NCI-H460 (cell line): ENCODE measurements at regions not wholly inside any gene's neighbourhood (a gene's known extent, or its start where the extent isn't known, plus 50 kb on each side); places are given as distances from the start of the nearest gene placed in this dataset.

Source experiments
- DNase-seq: peaks from one replicate; pipeline ENCODE4 v3.0.0-alpha.2; 2016; ENCODE audit warnings: low read depth; ENCODE audit errors: extremely low read depth

- no peak for DNase-seq
Observed at GRCh38 chr4:14878681-14879080, 123.6 kb upstream of the CPEB2 start.

- DNase-seq = no peak
Observed at GRCh38 chr4:14879683-14880082, 122.6 kb upstream of the CPEB2 start.

GRCh38 chr4:14880805-14881204, 121.5 kb upstream of the CPEB2 start:
- no peak for DNase-seq

GRCh38 chr4:14883166-14883565, 119.1 kb upstream of the CPEB2 start:
- no peak for DNase-seq

- no peak for DNase-seq
Observed at GRCh38 chr4:14883661-14884060, 118.6 kb upstream of the CPEB2 start.

GRCh38 chr4:14887842-14888433, 114.3 kb upstream of the CPEB2 start:
- no peak for DNase-seq

GRCh38 chr4:14888790-14889572, 113.3 kb upstream of the CPEB2 start:
- no peak for DNase-seq

- DNase-seq = no peak
Observed at GRCh38 chr4:14892563-14892962, 109.7 kb upstream of the CPEB2 start.

- no peak for DNase-seq
Observed at GRCh38 chr4:14893713-14894112, 108.6 kb upstream of the CPEB2 start.

GRCh38 chr4:14894392-14895292, 107.6 kb upstream of the CPEB2 start:
- no peak for DNase-seq

- DNase-seq = no peak
Observed at GRCh38 chr4:14896656-14897175, 105.6 kb upstream of the CPEB2 start.

- no peak for DNase-seq
Observed at GRCh38 chr4:14897217-14897616, 105.1 kb upstream of the CPEB2 start.

- DNase-seq = no peak
Observed at GRCh38 chr4:14898989-14899388, 103.3 kb upstream of the CPEB2 start.

- no peak for DNase-seq
Observed at GRCh38 chr4:14902342-14902741, 99.9 kb upstream of the CPEB2 start.

- no peak for DNase-seq
Observed at GRCh38 chr4:14903321-14903720, 99.0 kb upstream of the CPEB2 start.

GRCh38 chr4:14906805-14907204, 95.5 kb upstream of the CPEB2 start:
- DNase-seq = no peak

GRCh38 chr4:14908635-14909034, 93.6 kb upstream of the CPEB2 start:
- no peak for DNase-seq

GRCh38 chr4:14910411-14910810, 91.9 kb upstream of the CPEB2 start:
- no peak for DNase-seq

GRCh38 chr4:14912426-14912825, 89.9 kb upstream of the CPEB2 start:
- DNase-seq = no peak

- no peak for DNase-seq
Observed at GRCh38 chr4:14915018-14915417, 87.3 kb upstream of the CPEB2 start.
